Peyer's patch (tissue), 4 donors: ENCODE measurements at regions not wholly inside any gene's neighbourhood (a gene's known extent, or its start where the extent isn't known, plus 50 kb on each side); places are given as distances from the start of the nearest gene placed in this dataset.

Experiments used
- DNase-seq, 3 donors: peaks; one replicate each; pipeline ENCODE4 v3.0.0-alpha.2; 2017 to 2019
- H3K27ac ChIP-seq, 4 donors: fragments of 200-600 bp; sonication (generic); one replicate each; pipeline ENCODE4 v1.5.1; 2016 to 2019
- H3K27me3 ChIP-seq, 2 donors: fragments of 200-600 bp; sonication (generic); one replicate each; pipeline ENCODE4 v1.5.1; 2019
- H3K36me3 ChIP-seq, 3 donors: fragments of 200-600 bp; sonication (generic); one replicate each; pipeline ENCODE4 v1.5.1; 2016 to 2019
- H3K4me1 ChIP-seq, 4 donors: fragments of 200-600 bp; sonication (generic); one replicate each; pipeline ENCODE4 v1.5.1; 2016 to 2019
- H3K4me3 ChIP-seq, 4 donors: fragments of 200-600 bp; sonication (generic); 1 replicate in 3 of 4; 2 replicates in 1 of 4; pipeline ENCODE4 v1.5.1; 2016 to 2019; ENCODE audit warnings: mild to moderate bottlenecking in 1 of 4
- H3K9me3 ChIP-seq, 4 donors: fragments of 200-600 bp; sonication (generic); one replicate each; pipeline ENCODE4 v1.5.1; 2016 to 2019; ENCODE audit warnings: mild to moderate bottlenecking in 1 of 4
- POLR2A ChIP-seq, 2 donors: fragments of 450-650 bp; IDR thresholded peaks; one replicate each; pipeline ENCODE4 v1.5.1; 2017; ENCODE audit warnings: antibody characterized with exemption in 2 of 2, mild to moderate bottlenecking in 2 of 2, moderate library complexity in 2 of 2
- TF ChIP-seq, protein P1 (sequence below), 6 experiments: fragments of 450-650 bp in 4 of 6; fragments of 200-600 bp in 2 of 6; sonication (generic) in 1 of 6; IDR thresholded peaks; one replicate each; pipeline ENCODE4 v1.5.1; 2017 to 2019; ENCODE audit warnings: antibody characterized with exemption in 6 of 6, mild to moderate bottlenecking in 3 of 6, moderate library complexity in 1 of 6

GRCh38 chr5:57836331-57836730 lies 353.7 kb upstream of the ACTBL2 start:
- TF ChIP-seq, protein P1, sequence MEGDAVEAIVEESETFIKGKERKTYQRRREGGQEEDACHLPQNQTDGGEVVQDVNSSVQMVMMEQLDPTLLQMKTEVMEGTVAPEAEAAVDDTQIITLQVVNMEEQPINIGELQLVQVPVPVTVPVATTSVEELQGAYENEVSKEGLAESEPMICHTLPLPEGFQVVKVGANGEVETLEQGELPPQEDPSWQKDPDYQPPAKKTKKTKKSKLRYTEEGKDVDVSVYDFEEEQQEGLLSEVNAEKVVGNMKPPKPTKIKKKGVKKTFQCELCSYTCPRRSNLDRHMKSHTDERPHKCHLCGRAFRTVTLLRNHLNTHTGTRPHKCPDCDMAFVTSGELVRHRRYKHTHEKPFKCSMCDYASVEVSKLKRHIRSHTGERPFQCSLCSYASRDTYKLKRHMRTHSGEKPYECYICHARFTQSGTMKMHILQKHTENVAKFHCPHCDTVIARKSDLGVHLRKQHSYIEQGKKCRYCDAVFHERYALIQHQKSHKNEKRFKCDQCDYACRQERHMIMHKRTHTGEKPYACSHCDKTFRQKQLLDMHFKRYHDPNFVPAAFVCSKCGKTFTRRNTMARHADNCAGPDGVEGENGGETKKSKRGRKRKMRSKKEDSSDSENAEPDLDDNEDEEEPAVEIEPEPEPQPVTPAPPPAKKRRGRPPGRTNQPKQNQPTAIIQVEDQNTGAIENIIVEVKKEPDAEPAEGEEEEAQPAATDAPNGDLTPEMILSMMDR (IDR thresholded peaks at IDR 0.05): no peak
- no peak for TF ChIP-seq POLR2A (IDR thresholded peaks at IDR 0.05)
- no peak overlapping the region for H3K4me3 ChIP-seq
- DNase-seq: no peak
- no peaks in the 10 kb centered on the region for H3K36me3 ChIP-seq
- H3K9me3 ChIP-seq: no peaks in the 10 kb centered on the region
- no peaks in the 10 kb centered on the region for H3K27me3 ChIP-seq
- H3K27ac ChIP-seq: no peak overlapping the region
- H3K4me1 ChIP-seq: no peaks in the 10 kb centered on the region

- H3K27ac ChIP-seq: no peak overlapping the region
- H3K4me1 ChIP-seq: no peaks in the 10 kb centered on the region
- TF ChIP-seq, protein P1 (IDR thresholded peaks at IDR 0.05): no peak
- no peak for TF ChIP-seq POLR2A (IDR thresholded peaks at IDR 0.05)
- no peaks in the 10 kb centered on the region for H3K27me3 ChIP-seq
- no peak for DNase-seq
- H3K4me3 ChIP-seq: no peak overlapping the region
- H3K9me3 ChIP-seq: no peaks in the 10 kb centered on the region
- no peaks in the 10 kb centered on the region for H3K36me3 ChIP-seq
Observed at GRCh38 chr5:57834829-57835608, 352.4 kb upstream of the ACTBL2 start.

- no peak overlapping the region for H3K4me3 ChIP-seq
- H3K36me3 ChIP-seq: no peaks in the 10 kb centered on the region
- TF ChIP-seq, protein P1 (IDR thresholded peaks at IDR 0.05): no peak
- no peak for TF ChIP-seq POLR2A (IDR thresholded peaks at IDR 0.05)
- H3K9me3 ChIP-seq: no peaks in the 10 kb centered on the region
- no peak for DNase-seq
- no peaks in the 10 kb centered on the region for H3K4me1 ChIP-seq
- H3K27ac ChIP-seq: no peak overlapping the region
- no peaks in the 10 kb centered on the region for H3K27me3 ChIP-seq
Observed at GRCh38 chr5:57833489-57833888, 350.9 kb upstream of the ACTBL2 start.

- Histone ChIP-seq H3K4me1 (no peaks in the 10 kb centered on the region), H3K9me3 (no peaks in the 10 kb centered on the region), H3K36me3 (no peaks in the 10 kb centered on the region), H3K27ac (no peak overlapping the region), H3K4me3 (no peak overlapping the region), H3K27me3 (no peaks in the 10 kb centered on the region)
- TF ChIP-seq POLR2A (IDR thresholded peaks at IDR 0.05): no peak
- TF ChIP-seq, protein P1 (IDR thresholded peaks at IDR 0.05): no peak
- no peak for DNase-seq
Observed at GRCh38 chr5:57832875-57833274, 350.3 kb upstream of the ACTBL2 start.

DNA sequence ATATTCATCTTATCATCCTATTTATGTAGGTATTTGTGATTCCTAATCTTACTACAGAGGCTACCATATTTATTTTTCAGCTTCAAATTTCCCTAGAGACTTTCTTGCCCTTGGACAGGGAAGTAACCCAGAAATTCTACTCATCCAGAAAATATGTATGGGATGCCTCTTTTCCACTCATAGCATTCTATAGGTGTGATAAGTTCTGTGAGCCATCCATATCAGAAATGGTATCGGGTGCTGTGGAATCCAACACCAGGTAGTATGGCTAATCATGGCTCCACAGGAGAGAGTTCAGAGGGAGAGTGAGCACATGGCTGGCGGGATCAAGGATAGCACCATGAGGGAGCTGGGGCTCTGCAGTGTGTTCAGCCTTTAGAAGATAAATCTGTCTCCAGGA lies 349.3 kb upstream of the ACTBL2 start:
- no peak for DNase-seq
- no peak for TF ChIP-seq POLR2A (IDR thresholded peaks at IDR 0.05)
- TF ChIP-seq, protein P1 (IDR thresholded peaks at IDR 0.05): no peak
- Histone ChIP-seq H3K36me3 (no peaks in the 10 kb centered on the region), H3K4me1 (no peaks in the 10 kb centered on the region), H3K4me3 (no peak overlapping the region), H3K9me3 (no peaks in the 10 kb centered on the region), H3K27me3 (no peaks in the 10 kb centered on the region), H3K27ac (no peak overlapping the region)
